IMR-90 (cell line): ENCODE measurements at regions not wholly inside any gene's neighbourhood (a gene's known extent, or its start where the extent isn't known, plus 50 kb on each side); places are given as distances from the start of the nearest gene placed in this dataset.

Source experiments
- ATAC-seq: fragments of 200-7000 bp; cut with Tn5 transposase; 2 replicates; pipeline ENCODE4 v1.9.1; 2020; ENCODE audit warnings: low read depth, mild to moderate bottlenecking, moderate library complexity
- BruUV-seq: library from RNA; stranded (reverse); fragments of 400-500 nt; replicated peaks from 2 replicates; lab custom pipeline; 2021; lab: Mats Ljungman, UMichigan
- CTCF ChIA-PET: fragments of 300-600 bp; formaldehyde crosslinking; extraction: SDS; loops from one replicate; lab custom pipeline; 2021; ENCODE audit warnings: antibody characterized with exemption; lab: Yijun Ruan, JAX
- POLR2A ChIA-PET: fragments of 300-600 bp; sonication (Branson Sonifier 250); formaldehyde crosslinking; loops from one replicate; lab custom pipeline; 2022; ENCODE audit warnings: antibody characterized with exemption; ENCODE audit not compliant: unreplicated experiment; lab: Charles Lee
- DNase-seq: peaks from one replicate; pipeline ENCODE4 v3.0.0; 2013
- H2AFZ ChIP-seq: replicated peaks from 2 replicates; pipeline ENCODE3; 2013; ENCODE audit warnings: low read length, mild to moderate bottlenecking; ENCODE audit not compliant: poor library complexity
- H2AK5ac ChIP-seq: 2 replicates; pipeline ENCODE4 v1.6.1; 2013; ENCODE audit warnings: low read depth, low read length, inconsistent platforms
- H2AK9ac ChIP-seq: replicated peaks from 2 replicates; pipeline ENCODE3; 2013; ENCODE audit warnings: mild to moderate bottlenecking, low read depth, low read length, moderate library complexity; ENCODE audit not compliant: poor library complexity
- H2BK120ac ChIP-seq: 2 replicates; pipeline ENCODE4 v1.6.1; 2013; ENCODE audit warnings: low read depth, low read length, inconsistent platforms
- H2BK15ac ChIP-seq: 3 replicates; pipeline ENCODE4 v1.6.1; 2013; ENCODE audit warnings: low read depth, low read length, inconsistent platforms
- H2BK20ac ChIP-seq: 2 replicates; pipeline ENCODE4 v1.6.1; 2013; ENCODE audit warnings: low read depth, mild to moderate bottlenecking, inconsistent platforms, low read length, moderate library complexity
- H2BK5ac ChIP-seq: 2 replicates; pipeline ENCODE4 v1.6.1; 2013; ENCODE audit warnings: mild to moderate bottlenecking, low read depth, low read length, inconsistent platforms; ENCODE audit not compliant: poor library complexity, severe bottlenecking
- H3K14ac ChIP-seq: replicated peaks from 2 replicates; pipeline ENCODE4 v1.6.1; 2013; ENCODE audit warnings: low read depth, low read length, inconsistent platforms
- H3K18ac ChIP-seq: 2 replicates; pipeline ENCODE4 v1.6.1; 2013; ENCODE audit warnings: low read depth, low read length, control low read depth
- H3K23ac ChIP-seq: 2 replicates; pipeline ENCODE4 v1.6.1; 2013; ENCODE audit warnings: low read depth, low read length, inconsistent platforms
- H3K27ac ChIP-seq: 2 replicates; pipeline ENCODE4 v1.5.1; 2013; ENCODE audit warnings: mild to moderate bottlenecking, control low read depth, low read length; ENCODE audit not compliant: insufficient read depth
- H3K27me3 ChIP-seq: 2 replicates; pipeline ENCODE4 v1.6.1; 2013; ENCODE audit warnings: low read length; ENCODE audit not compliant: control insufficient read depth, insufficient read depth
- H3K36me3 ChIP-seq: 2 replicates; pipeline ENCODE4 v1.6.1; 2013; ENCODE audit warnings: low read length, mixed read lengths; ENCODE audit not compliant: control insufficient read depth, insufficient read depth
- H3K4ac ChIP-seq: 2 replicates; pipeline ENCODE4 v1.6.1; 2013; ENCODE audit warnings: low read depth, low read length, inconsistent platforms
- H3K4me1 ChIP-seq: 2 replicates; pipeline ENCODE4 v1.6.1; 2013; ENCODE audit warnings: low read length, mixed read lengths; ENCODE audit not compliant: control insufficient read depth, insufficient read depth
- H3K4me2 ChIP-seq: 2 replicates; pipeline ENCODE4 v1.6.1; 2013; ENCODE audit warnings: low read depth, mild to moderate bottlenecking, control low read depth, low read length, moderate library complexity
- H3K4me3 ChIP-seq: 2 replicates; pipeline ENCODE4 v1.5.1; 2013; ENCODE audit warnings: low read depth, mild to moderate bottlenecking, control low read depth, low read length, moderate library complexity; ENCODE audit not compliant: insufficient read depth
- H3K56ac ChIP-seq: 2 replicates; pipeline ENCODE4 v1.6.1; 2013; ENCODE audit warnings: low read length, inconsistent platforms; ENCODE audit not compliant: insufficient read depth; ENCODE audit errors: extremely low read depth
- H3K79me1 ChIP-seq, 2 experiments: 2 replicates each; pipeline ENCODE4 v1.6.1; 2013; ENCODE audit warnings: low read length in 2 of 2, inconsistent platforms in 1 of 2, low read depth in 1 of 2
- H3K9ac ChIP-seq: 2 replicates; pipeline ENCODE4 v1.6.1; 2013; ENCODE audit warnings: low read depth, low read length, control low read depth
- H3K9me1 ChIP-seq: 2 replicates; pipeline ENCODE4 v1.6.1; 2013; ENCODE audit warnings: low read length, inconsistent platforms; ENCODE audit not compliant: insufficient read depth
- H3K9me3 ChIP-seq: 2 replicates; pipeline ENCODE4 v1.6.1; 2013; ENCODE audit warnings: low read length; ENCODE audit not compliant: control insufficient read depth, insufficient read depth
- H4K20me1 ChIP-seq: 2 replicates; pipeline ENCODE4 v1.6.1; 2013; ENCODE audit warnings: low read length, inconsistent platforms; ENCODE audit not compliant: insufficient read depth
- H4K5ac ChIP-seq: 2 replicates; pipeline ENCODE4 v1.6.1; 2013; ENCODE audit warnings: mild to moderate bottlenecking, low read depth, low read length, control low read depth
- H4K8ac ChIP-seq, 2 experiments: 2 replicates each; pipeline ENCODE4 v1.6.1; 2013; ENCODE audit warnings: low read depth in 2 of 2, low read length in 2 of 2, control low read depth in 1 of 2, inconsistent platforms in 1 of 2
- H4K91ac ChIP-seq: 2 replicates; pipeline ENCODE4 v1.6.1; 2013; ENCODE audit warnings: low read depth, low read length, inconsistent platforms; ENCODE audit not compliant: insufficient read depth
- BHLHE40 ChIP-seq: fragments of 150-350 bp; IDR thresholded peaks from 2 replicates; pipeline ENCODE4 v1.6.1; 2016; ENCODE audit warnings: mild to moderate bottlenecking, low read depth, low read length
- CHD1 ChIP-seq: IDR thresholded peaks from 2 replicates; pipeline ENCODE4 v1.6.1; 2012; ENCODE audit warnings: low read depth, low read length, improper control_type of control experiment
- MAFK ChIP-seq: IDR thresholded peaks from 2 replicates; pipeline ENCODE4 v1.6.1; 2012; ENCODE audit warnings: low read depth, low read length, improper control_type of control experiment
- MAZ ChIP-seq: IDR thresholded peaks from 2 replicates; pipeline ENCODE4 v1.6.1; 2012; ENCODE audit warnings: low read depth, mild to moderate bottlenecking, low read length, improper control_type of control experiment, moderate library complexity, borderline replicate concordance
- MXI1 ChIP-seq: IDR thresholded peaks from 2 replicates; pipeline ENCODE4 v1.6.1; 2012; ENCODE audit warnings: low read depth, mild to moderate bottlenecking, low read length, moderate library complexity, borderline replicate concordance
- NFE2L2 ChIP-seq: fragments of 150-350 bp; IDR thresholded peaks from 2 replicates; pipeline ENCODE4 v1.6.1; 2016; ENCODE audit warnings: low read depth, mild to moderate bottlenecking, low read length
- RCOR1 ChIP-seq: IDR thresholded peaks from 2 replicates; pipeline ENCODE4 v1.6.1; 2012; ENCODE audit warnings: mild to moderate bottlenecking, low read length, improper control_type of control experiment; ENCODE audit not compliant: insufficient replicate concordance
- RFX5 ChIP-seq: IDR thresholded peaks from 2 replicates; pipeline ENCODE4 v1.8.0; 2012; ENCODE audit warnings: low read depth, mild to moderate bottlenecking, low read length, moderate library complexity
- SMC3 ChIP-seq: fragments of 150-350 bp; IDR thresholded peaks from 2 replicates; pipeline ENCODE4 v1.6.1; 2016; ENCODE audit warnings: low read depth, mild to moderate bottlenecking, antibody characterized with exemption, low read length, moderate library complexity
- WGBS, 2 experiments: methylation state at CpG; one replicate each; pipeline versions ENCODE4 v1.1.5 to v1.1.7; 2013; ENCODE audit warnings: missing lambda C conversion rate in 2 of 2; ENCODE audit not compliant: insufficient read length in 1 of 2; ENCODE audit errors: extremely low coverage in 2 of 2; 5-methylcytosine and 5-hydroxymethylcytosine counted together
- dilution Hi-C: fragments of 300-500 bp; cut with HindIII; formaldehyde crosslinking; loops from one replicate; pipeline ENCODE4 v1.14.3; 2018; ENCODE audit warnings: low sequenced_read_pairs; ENCODE audit not compliant: unreplicated experiment
- in situ Hi-C: fragments of 300-500 bp; cut with MboI; formaldehyde crosslinking; loops from 3 replicates; pipeline ENCODE4 v1.14.3; 2019; ENCODE audit warnings: low sequenced_read_pairs, inconsistent platforms, mixed read lengths
- intact Hi-C: fragments of 100-400 bp; cut with micrococcal nuclease; formaldehyde crosslinking; loops from 2 replicates; pipeline ENCODE4 v1.10.0; 2022
- TF ChIP-seq, protein P1 (sequence below): fragments of 150-350 bp; IDR thresholded peaks from 2 replicates; pipeline ENCODE4 v1.6.1; 2016; ENCODE audit warnings: low read depth, mild to moderate bottlenecking, low read length, moderate library complexity, borderline replicate concordance
- TF ChIP-seq, protein P2 (sequence below): conservative IDR thresholded peaks from 2 replicates; pipeline ENCODE4 v1.5.1; 2012; ENCODE audit warnings: mild to moderate bottlenecking, low read depth, low read length, improper control_type of control experiment
- TF ChIP-seq, protein P3 (sequence below): fragments of 150-350 bp; IDR thresholded peaks from 2 replicates; pipeline ENCODE4 v1.6.1; 2017; ENCODE audit warnings: mild to moderate bottlenecking, antibody characterized with exemption, low read length, low read depth

DNA sequence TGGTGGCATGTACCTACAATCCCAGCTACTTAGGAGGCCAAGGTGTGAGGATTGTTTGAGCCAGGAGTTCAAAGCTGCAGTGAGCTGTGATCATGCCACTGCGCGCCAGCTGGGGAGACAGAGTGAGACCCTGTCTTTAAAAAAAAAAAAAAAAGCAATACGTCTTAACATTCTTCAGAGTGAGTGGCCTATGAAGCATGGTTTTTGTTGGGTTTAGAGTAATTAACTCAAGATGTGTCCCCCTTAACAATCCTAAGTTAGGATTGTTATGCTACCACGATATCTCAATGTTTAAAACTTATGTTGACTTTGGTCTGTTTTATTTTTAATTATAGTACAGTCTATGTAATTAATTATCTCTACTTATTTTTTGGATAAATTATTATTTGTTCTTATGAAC lies 156.1 kb downstream of the HIPK3 start:
- H3K9me3 ChIP-seq: no peaks in the 10 kb centered on the region
- H3K56ac ChIP-seq: no peak overlapping the region
- H4K20me1 ChIP-seq: no peaks in the 10 kb centered on the region
- TF ChIP-seq SMC3 (no peak), MAFK (no peak), MAZ (no peak), RFX5 (no peak), MXI1 (no peak), CHD1 (no peak), RCOR1 (no peak), NFE2L2 (no peak), BHLHE40 (no peak)
- TF ChIP-seq, protein P1, sequence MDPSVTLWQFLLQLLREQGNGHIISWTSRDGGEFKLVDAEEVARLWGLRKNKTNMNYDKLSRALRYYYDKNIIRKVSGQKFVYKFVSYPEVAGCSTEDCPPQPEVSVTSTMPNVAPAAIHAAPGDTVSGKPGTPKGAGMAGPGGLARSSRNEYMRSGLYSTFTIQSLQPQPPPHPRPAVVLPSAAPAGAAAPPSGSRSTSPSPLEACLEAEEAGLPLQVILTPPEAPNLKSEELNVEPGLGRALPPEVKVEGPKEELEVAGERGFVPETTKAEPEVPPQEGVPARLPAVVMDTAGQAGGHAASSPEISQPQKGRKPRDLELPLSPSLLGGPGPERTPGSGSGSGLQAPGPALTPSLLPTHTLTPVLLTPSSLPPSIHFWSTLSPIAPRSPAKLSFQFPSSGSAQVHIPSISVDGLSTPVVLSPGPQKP: no peak
- TF ChIP-seq, protein P2, sequence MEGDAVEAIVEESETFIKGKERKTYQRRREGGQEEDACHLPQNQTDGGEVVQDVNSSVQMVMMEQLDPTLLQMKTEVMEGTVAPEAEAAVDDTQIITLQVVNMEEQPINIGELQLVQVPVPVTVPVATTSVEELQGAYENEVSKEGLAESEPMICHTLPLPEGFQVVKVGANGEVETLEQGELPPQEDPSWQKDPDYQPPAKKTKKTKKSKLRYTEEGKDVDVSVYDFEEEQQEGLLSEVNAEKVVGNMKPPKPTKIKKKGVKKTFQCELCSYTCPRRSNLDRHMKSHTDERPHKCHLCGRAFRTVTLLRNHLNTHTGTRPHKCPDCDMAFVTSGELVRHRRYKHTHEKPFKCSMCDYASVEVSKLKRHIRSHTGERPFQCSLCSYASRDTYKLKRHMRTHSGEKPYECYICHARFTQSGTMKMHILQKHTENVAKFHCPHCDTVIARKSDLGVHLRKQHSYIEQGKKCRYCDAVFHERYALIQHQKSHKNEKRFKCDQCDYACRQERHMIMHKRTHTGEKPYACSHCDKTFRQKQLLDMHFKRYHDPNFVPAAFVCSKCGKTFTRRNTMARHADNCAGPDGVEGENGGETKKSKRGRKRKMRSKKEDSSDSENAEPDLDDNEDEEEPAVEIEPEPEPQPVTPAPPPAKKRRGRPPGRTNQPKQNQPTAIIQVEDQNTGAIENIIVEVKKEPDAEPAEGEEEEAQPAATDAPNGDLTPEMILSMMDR: no peak
- TF ChIP-seq, protein P3, sequence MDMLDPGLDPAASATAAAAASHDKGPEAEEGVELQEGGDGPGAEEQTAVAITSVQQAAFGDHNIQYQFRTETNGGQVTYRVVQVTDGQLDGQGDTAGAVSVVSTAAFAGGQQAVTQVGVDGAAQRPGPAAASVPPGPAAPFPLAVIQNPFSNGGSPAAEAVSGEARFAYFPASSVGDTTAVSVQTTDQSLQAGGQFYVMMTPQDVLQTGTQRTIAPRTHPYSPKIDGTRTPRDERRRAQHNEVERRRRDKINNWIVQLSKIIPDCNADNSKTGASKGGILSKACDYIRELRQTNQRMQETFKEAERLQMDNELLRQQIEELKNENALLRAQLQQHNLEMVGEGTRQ: no peak
- no peak overlapping the region for H2BK120ac ChIP-seq
- no peak overlapping the region for H3K4me3 ChIP-seq
- CTCF ChIA-PET: no interaction called here
- no peak overlapping the region for H4K91ac ChIP-seq
- H3K9me1 ChIP-seq: 0 out of 2 replicates have a peak, but pooled peaks cover 1% of the 10 kb centered on the region
- DNase-seq (no peak), ATAC-seq (no peak)
- no peak overlapping the region for H2BK5ac ChIP-seq
- no peak overlapping the region for H3K4me2 ChIP-seq
- H2AFZ ChIP-seq: no peak overlapping the region
- BruUV-seq: no TSS peak
- no peak overlapping the region for H3K23ac ChIP-seq
- no peak overlapping the region for H4K5ac ChIP-seq
- H2AK5ac ChIP-seq: no peak overlapping the region
- no peak overlapping the region for H2AK9ac ChIP-seq
- WGBS, 2 experiments: no CpG with 5 or more reads among the region's 4 CpGs
- no peak overlapping the region for H3K4ac ChIP-seq
- H3K4me1 ChIP-seq: no peaks in the 10 kb centered on the region
- no peaks in the 10 kb centered on the region for H3K27me3 ChIP-seq
- H3K79me1 ChIP-seq: peaks cover 0 to 34% of the 10 kb centered on the region in 2 experiments; a peak in 2 of 4 replicates
- H2BK20ac ChIP-seq: no peak overlapping the region
- H2BK15ac ChIP-seq: no peak overlapping the region
- POLR2A ChIA-PET: no interaction called here
- in situ Hi-C loops: no loop called here
- intact Hi-C loops: no loop called here
- no peaks in the 10 kb centered on the region for H3K36me3 ChIP-seq
- no peak overlapping the region for H3K9ac ChIP-seq
- no peak overlapping the region for H3K14ac ChIP-seq
- H3K27ac ChIP-seq: no peak overlapping the region
- H4K8ac ChIP-seq: no peak overlapping the region
- H3K18ac ChIP-seq: no peak overlapping the region
- dilution Hi-C loops: no loop called here
